Common myeloid progenitor, CD34-positive (primary cell): ENCODE measurements at regions not wholly inside any gene's neighbourhood (a gene's known extent, or its start where the extent isn't known, plus 50 kb on each side); places are given as distances from the start of the nearest gene placed in this dataset.

Experiments
- CTCF ChIA-PET: fragments of 350-600 bp; sonication (Branson Sonifier 250); formaldehyde crosslinking; loops from one replicate; lab custom pipeline; 2021; ENCODE audit warnings: antibody characterized with exemption; lab: Charles Lee
- POLR2A ChIA-PET: fragments of 350-600 bp; sonication (Branson Sonifier 250); formaldehyde crosslinking; loops from one replicate; lab custom pipeline; 2021; ENCODE audit warnings: antibody characterized with exemption; lab: Charles Lee
- DNase-seq, 3 donors: peaks; one replicate each; pipeline versions ENCODE4 v3.0.0 to v3.0.0-alpha.2; 2013
- H3K27ac ChIP-seq, 2 experiments: 1 replicate in 1 of 2; 2 replicates in 1 of 2; pipeline ENCODE4 v1.7.0; 2013; ENCODE audit warnings: inconsistent platforms in 2 of 2, low read length in 2 of 2, mild to moderate bottlenecking in 2 of 2, low read depth in 1 of 2, moderate library complexity in 1 of 2; ENCODE audit not compliant: severe bottlenecking in 2 of 2, insufficient read depth in 1 of 2, poor library complexity in 1 of 2
- H3K27me3 ChIP-seq, 5 experiments: replicated peaks in 2 of 5; 1 replicate in 3 of 5; 2 replicates in 2 of 5; pipeline versions ENCODE4 v1.6.1 to v1.7.0; 2013; ENCODE audit warnings: low read length in 4 of 5, mild to moderate bottlenecking in 2 of 5, moderate library complexity in 2 of 5, inconsistent platforms in 1 of 5; ENCODE audit not compliant: insufficient read depth in 5 of 5, control insufficient read depth in 4 of 5
- H3K36me3 ChIP-seq, 4 experiments: 1 replicate in 2 of 4; 2 replicates in 2 of 4; pipeline versions ENCODE4 v1.6.1 to v1.7.0; 2013; ENCODE audit warnings: low read length in 3 of 4, control low read depth in 1 of 4, mild to moderate bottlenecking in 1 of 4; ENCODE audit not compliant: control insufficient read depth in 4 of 4, insufficient read depth in 4 of 4
- H3K4me1 ChIP-seq, 4 experiments: 1 replicate in 3 of 4; 2 replicates in 1 of 4; pipeline versions ENCODE4 v1.6.1 to v1.7.1; 2013; ENCODE audit warnings: low read length in 3 of 4, mild to moderate bottlenecking in 3 of 4, control low read depth in 1 of 4, inconsistent platforms in 1 of 4, moderate library complexity in 1 of 4; ENCODE audit not compliant: control insufficient read depth in 4 of 4, insufficient read depth in 4 of 4; ENCODE audit errors: control extremely low read depth in 1 of 4
- H3K4me3 ChIP-seq, 7 experiments: 1 replicate in 4 of 7; 2 replicates in 3 of 7; pipeline versions ENCODE4 v1.5.1 to v1.7.0; 2013; ENCODE audit warnings: mild to moderate bottlenecking in 7 of 7, low read length in 6 of 7, moderate library complexity in 6 of 7, inconsistent platforms in 2 of 7, low read depth in 2 of 7, control low read depth in 1 of 7; ENCODE audit not compliant: insufficient read depth in 4 of 7, control insufficient read depth in 1 of 7; ENCODE audit errors: extremely low read depth in 1 of 7
- H3K9me3 ChIP-seq, 5 experiments: 1 replicate in 4 of 5; 2 replicates in 1 of 5; pipeline versions ENCODE4 v1.6.1 to v1.7.1; 2013; ENCODE audit warnings: low read length in 4 of 5, mild to moderate bottlenecking in 2 of 5, inconsistent platforms in 1 of 5, low read depth in 1 of 5, moderate library complexity in 1 of 5; ENCODE audit not compliant: control insufficient read depth in 4 of 5, insufficient read depth in 2 of 5; ENCODE audit errors: control extremely low read depth in 1 of 5
- WGBS: methylation state at CpG from one replicate; pipeline ENCODE4 v1.1.5; 2013; ENCODE audit not compliant: insufficient coverage; 5-methylcytosine and 5-hydroxymethylcytosine counted together

GRCh38 chr3:177731644-177732268 lies 534.5 kb upstream of the TBL1XR1 start:
- CTCF ChIA-PET: interaction anchor here (0.7 kb wide), 1 partner anchor 24 kb away, joined by 3 read pairs; no protein-coding TSS in a partner anchor
- no peaks in the 10 kb centered on the region for H3K27me3 ChIP-seq
- H3K9me3 ChIP-seq: no peaks in the 10 kb centered on the region
- no peaks in the 10 kb centered on the region for H3K36me3 ChIP-seq
- whole genome bisulfite sequencing: 82% methylated on average over 2 of the region's 3 CpGs
- peaks cover under 1 to 9% (median 1%) of the 10 kb centered on the region in 4 experiments for H3K4me1 ChIP-seq
- POLR2A ChIA-PET: no interaction called here
- no peak for DNase-seq
- H3K27ac ChIP-seq: no peak overlapping the region
- no peak overlapping the region for H3K4me3 ChIP-seq

- H3K36me3 ChIP-seq: no peaks in the 10 kb centered on the region
- H3K4me1 ChIP-seq: peaks cover 0 to 6% (median 0%) of the 10 kb centered on the region in 4 experiments
- no CpG with 5 or more reads among the region's 1 CpG for WGBS
- CTCF ChIA-PET: no interaction called here
- no peak for DNase-seq
- H3K27ac ChIP-seq: no peak overlapping the region
- H3K4me3 ChIP-seq: no peak overlapping the region
- POLR2A ChIA-PET: no interaction called here
- no peaks in the 10 kb centered on the region for H3K9me3 ChIP-seq
- no peaks in the 10 kb centered on the region for H3K27me3 ChIP-seq
Measured at GRCh38 chr3:177733233-177733632, 536.0 kb upstream of the TBL1XR1 start.

- 100% methylated on average over 1 of the region's 2 CpGs for WGBS
Measured at GRCh38 chr3:177733936-177734335, 536.7 kb upstream of the TBL1XR1 start.

GRCh38 chr3:177735431-177735830 lies 538.1 kb upstream of the TBL1XR1 start:
- H3K27me3 ChIP-seq: no peaks in the 10 kb centered on the region
- H3K4me3 ChIP-seq: no peak overlapping the region
- no peaks in the 10 kb centered on the region for H3K4me1 ChIP-seq
- H3K9me3 ChIP-seq: no peaks in the 10 kb centered on the region
- no peak for DNase-seq
- no peaks in the 10 kb centered on the region for H3K36me3 ChIP-seq
- WGBS: no CpG with 5 or more reads among the region's 2 CpGs
- POLR2A ChIA-PET: no interaction called here
- CTCF ChIA-PET: no interaction called here
- no peak overlapping the region for H3K27ac ChIP-seq

More at GRCh38 chr3:177733936-177734335, 536.7 kb upstream of the TBL1XR1 start:
- ChIA-PET CTCF (no interaction called here), POLR2A (no interaction called here)
- DNase-seq: no peak
- no peak overlapping the region for H3K27ac ChIP-seq
- H3K27me3 ChIP-seq: no peaks in the 10 kb centered on the region
- H3K4me3 ChIP-seq: no peak overlapping the region
- H3K9me3 ChIP-seq: no peaks in the 10 kb centered on the region
- peaks cover 0 to 6% (median 0%) of the 10 kb centered on the region in 4 experiments for H3K4me1 ChIP-seq
- no peaks in the 10 kb centered on the region for H3K36me3 ChIP-seq

- no peaks in the 10 kb centered on the region for H3K36me3 ChIP-seq
- WGBS: 95% methylated on average over 3 of the region's 5 CpGs
Measured at GRCh38 chr3:177739461-177739860, 542.2 kb upstream of the TBL1XR1 start.

GRCh38 chr3:177740254-177740653 lies 543.0 kb upstream of the TBL1XR1 start:
- Histone ChIP-seq H3K27ac (no peak overlapping the region), H3K27me3 (no peaks in the 10 kb centered on the region), H3K9me3 (peaks cover 0 to 3% (median 0%) of the 10 kb centered on the region in 5 experiments), H3K4me3 (no peak overlapping the region), H3K4me1 (no peaks in the 10 kb centered on the region), H3K36me3 (no peaks in the 10 kb centered on the region)
- CTCF ChIA-PET: no interaction called here
- WGBS: 89% methylated on average over 2 of the region's 3 CpGs
- DNase-seq: no peak
- POLR2A ChIA-PET: no interaction called here

More at GRCh38 chr3:177739461-177739860, 542.2 kb upstream of the TBL1XR1 start:
- ChIA-PET CTCF (no interaction called here), POLR2A (no interaction called here)
- DNase-seq: no peak
- Histone ChIP-seq H3K4me3 (no peak overlapping the region), H3K27ac (no peak overlapping the region), H3K4me1 (no peaks in the 10 kb centered on the region), H3K9me3 (peaks cover 0 to 3% (median 0%) of the 10 kb centered on the region in 5 experiments), H3K27me3 (no peaks in the 10 kb centered on the region)

- no peak for DNase-seq
- Histone ChIP-seq H3K9me3 (peaks cover 0 to 3% (median 0%) of the 10 kb centered on the region in 5 experiments), H3K4me1 (no peaks in the 10 kb centered on the region), H3K36me3 (no peaks in the 10 kb centered on the region), H3K27ac (no peak overlapping the region), H3K27me3 (no peaks in the 10 kb centered on the region), H3K4me3 (no peak overlapping the region)
- POLR2A ChIA-PET: no interaction called here
- CTCF ChIA-PET: no interaction called here
- 91% methylated on average over 1 of the region's 4 CpGs for WGBS
Measured at GRCh38 chr3:177742273-177742672, 545.0 kb upstream of the TBL1XR1 start.
